ENCODE measurements at regions not wholly inside any gene's neighbourhood (a gene's known extent, or its start where the extent isn't known, plus 50 kb on each side); places are given as distances from the start of the nearest gene placed in this dataset.

DNA sequence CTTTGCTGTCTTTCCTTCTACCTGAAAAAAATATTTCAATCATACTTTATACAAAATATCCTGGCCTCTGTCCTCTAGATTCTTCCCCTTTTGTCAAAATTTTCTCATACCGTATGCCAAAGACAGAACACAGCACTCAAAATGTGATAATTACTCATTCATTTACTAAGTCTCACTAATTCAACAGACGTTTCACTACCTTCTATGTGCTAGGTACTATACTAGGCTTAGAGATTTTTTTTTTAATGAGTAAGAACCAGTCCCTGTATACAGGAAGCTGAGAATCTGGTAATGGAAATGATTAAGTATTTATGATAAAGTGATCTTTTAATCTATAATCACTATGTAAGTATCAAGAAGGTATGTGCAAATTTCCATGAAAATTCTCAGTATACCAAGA is 128.0 kb downstream of the ELAPOR2 start:
- TF ChIP-seq, protein P1, sequence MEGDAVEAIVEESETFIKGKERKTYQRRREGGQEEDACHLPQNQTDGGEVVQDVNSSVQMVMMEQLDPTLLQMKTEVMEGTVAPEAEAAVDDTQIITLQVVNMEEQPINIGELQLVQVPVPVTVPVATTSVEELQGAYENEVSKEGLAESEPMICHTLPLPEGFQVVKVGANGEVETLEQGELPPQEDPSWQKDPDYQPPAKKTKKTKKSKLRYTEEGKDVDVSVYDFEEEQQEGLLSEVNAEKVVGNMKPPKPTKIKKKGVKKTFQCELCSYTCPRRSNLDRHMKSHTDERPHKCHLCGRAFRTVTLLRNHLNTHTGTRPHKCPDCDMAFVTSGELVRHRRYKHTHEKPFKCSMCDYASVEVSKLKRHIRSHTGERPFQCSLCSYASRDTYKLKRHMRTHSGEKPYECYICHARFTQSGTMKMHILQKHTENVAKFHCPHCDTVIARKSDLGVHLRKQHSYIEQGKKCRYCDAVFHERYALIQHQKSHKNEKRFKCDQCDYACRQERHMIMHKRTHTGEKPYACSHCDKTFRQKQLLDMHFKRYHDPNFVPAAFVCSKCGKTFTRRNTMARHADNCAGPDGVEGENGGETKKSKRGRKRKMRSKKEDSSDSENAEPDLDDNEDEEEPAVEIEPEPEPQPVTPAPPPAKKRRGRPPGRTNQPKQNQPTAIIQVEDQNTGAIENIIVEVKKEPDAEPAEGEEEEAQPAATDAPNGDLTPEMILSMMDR (IDR thresholded peaks at IDR 0.05): no peak
- TF ChIP-seq ZFX (IDR thresholded peaks at IDR 0.05; ENCODE audit: borderline replicate concordance): no peak
- no peak overlapping the region for H3K27ac ChIP-seq

DNA sequence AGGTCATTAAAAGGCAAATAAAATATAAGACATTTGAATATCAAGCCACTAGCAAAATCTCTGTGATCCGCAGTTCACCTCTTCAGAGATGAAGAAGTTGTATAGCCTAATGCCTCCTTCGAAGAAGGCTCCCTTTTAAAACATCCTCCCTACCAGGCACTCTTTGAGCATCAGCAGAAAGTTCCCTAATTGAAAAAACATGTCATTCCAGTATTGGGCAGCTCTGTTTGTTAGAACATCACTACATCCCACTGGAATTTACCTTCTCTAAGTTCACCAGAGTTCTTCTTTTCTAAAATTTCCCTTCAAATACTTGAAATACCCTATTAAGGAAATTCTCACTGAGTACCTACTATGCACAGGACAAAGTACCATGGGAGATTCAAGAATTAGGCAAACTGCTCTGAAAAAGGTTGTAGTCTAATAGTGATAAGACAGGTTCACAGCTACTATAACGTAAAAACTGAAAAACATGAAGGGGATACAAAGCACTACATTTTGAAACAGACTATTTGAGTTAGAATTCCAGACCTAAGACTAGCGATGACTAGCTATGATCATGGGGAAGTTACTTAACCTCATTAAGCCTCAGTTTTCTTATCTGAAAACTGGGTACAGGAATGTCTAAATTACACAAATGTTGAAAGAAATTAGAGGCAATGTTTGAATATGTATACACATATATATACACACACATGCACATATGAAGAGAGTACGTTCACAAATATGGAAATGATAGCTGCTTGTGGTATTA is 128.7 kb downstream of the ELAPOR2 start:
- TF ChIP-seq, protein P1 (IDR thresholded peaks at IDR 0.05): no peak
- no peak for TF ChIP-seq ZFX (IDR thresholded peaks at IDR 0.05; ENCODE audit: borderline replicate concordance)

DNA sequence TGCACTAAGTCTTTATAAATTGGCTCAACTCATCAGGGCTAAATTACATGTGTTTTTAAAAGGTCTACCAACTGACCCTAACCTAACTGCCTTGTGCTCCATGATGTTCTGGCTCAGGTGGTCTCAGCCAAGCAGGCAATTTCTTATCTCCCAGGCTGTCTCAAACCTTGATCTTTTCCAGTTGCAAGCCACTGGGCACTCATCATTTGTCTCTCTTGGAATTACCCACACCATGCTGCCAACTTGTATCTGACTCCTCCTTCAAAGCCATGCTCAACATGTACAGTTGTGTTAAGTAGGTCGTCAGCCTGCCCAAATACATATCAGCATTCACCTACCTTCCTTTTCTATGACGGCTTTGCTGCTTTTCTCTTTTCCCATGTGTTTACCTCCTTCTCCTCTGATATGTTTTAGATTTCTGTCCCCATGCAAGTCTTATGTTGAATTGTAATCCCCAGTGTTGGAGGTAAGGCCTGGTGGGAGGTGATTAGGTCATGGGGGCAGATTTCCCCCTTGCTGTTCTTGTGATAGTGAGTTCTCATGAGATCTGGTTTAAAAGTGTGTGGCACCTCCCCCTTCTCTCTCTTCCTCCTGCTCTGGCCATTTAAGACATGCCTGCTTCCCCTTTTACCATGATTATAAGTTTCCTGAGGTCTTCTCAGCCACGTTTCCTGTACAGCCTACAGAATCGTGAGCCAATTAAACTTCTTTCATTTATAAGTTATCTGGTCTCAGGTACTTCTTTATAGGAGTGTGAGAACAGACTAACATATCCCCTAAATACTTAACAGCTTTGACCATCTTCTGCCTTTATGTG is 130.0 kb downstream of the ELAPOR2 start:
- TF ChIP-seq, protein P1 (IDR thresholded peaks at IDR 0.05): no peak
- TF ChIP-seq ZFX (IDR thresholded peaks at IDR 0.05; ENCODE audit: borderline replicate concordance): no peak

More for the DNA sequence above, 128.7 kb downstream of the ELAPOR2 start:
- H3K27ac ChIP-seq: no peak overlapping the region

DNA sequence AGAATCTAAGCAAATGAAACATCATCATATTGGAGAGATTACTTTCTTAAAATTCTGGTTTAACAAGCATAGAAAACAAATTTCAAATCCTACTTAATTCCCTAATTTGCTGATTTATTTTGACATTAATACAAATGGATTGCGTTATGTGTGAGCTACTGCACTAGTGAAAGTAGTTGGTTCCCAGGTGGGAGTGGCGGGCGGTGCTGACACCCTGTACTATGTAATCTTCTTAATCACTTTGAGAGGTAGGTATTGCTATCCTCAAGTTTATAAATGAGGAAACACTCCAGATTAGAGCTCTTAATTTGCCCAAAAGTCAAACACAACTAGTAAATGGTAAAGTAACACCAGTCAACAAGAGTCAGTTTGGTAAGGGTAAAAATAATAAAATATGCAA is 131.1 kb downstream of the ELAPOR2 start:
- TF ChIP-seq, protein P1 (IDR thresholded peaks at IDR 0.05): no peak
- no peak for TF ChIP-seq ZFX (IDR thresholded peaks at IDR 0.05; ENCODE audit: borderline replicate concordance)
- no peak overlapping the region for H3K27ac ChIP-seq

More for the DNA sequence above, 130.0 kb downstream of the ELAPOR2 start:
- no peak overlapping the region for H3K27ac ChIP-seq

DNA sequence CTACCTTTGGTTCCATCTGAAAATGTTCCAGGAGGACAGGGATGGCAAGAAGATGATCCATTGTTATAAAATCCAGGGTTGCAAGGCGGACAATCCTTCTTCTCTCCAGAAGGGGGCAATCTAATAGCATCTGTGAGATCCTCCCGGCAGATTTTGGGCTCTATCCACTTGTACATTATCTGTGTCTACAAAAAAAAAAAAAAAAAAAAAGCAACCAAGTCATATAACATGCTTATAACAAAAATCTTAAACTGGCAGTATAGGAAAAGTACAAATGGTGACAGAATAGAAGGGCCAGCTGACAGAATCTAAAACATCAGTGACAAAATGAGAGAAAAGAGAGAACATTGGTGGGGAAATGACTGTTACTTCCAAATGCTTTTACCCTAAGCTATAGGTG is 132.7 kb downstream of the ELAPOR2 start:
- no peak overlapping the region for H3K27ac ChIP-seq
- TF ChIP-seq, protein P1 (IDR thresholded peaks at IDR 0.05): peak; percentile 94
- TF ChIP-seq ZFX (IDR thresholded peaks at IDR 0.05; ENCODE audit: borderline replicate concordance): no peak

DNA sequence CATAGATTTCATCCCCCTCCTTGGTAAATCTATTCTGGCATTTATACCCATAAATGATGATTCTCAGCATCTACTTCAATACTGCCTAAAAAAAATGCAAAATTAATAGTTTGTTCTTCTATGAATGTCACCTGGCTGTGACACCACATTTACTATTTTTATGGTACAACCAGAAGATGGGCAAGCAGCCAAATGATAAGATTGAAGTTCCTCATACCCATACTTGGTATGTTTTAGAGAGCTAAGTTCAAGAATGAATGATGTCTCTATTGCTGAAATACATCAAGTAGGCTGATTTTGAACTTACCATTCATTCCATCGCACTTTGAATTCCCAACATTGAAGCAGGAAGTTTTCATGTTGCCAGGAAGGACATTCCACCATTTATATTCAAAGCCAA is 134.2 kb downstream of the ELAPOR2 start:
- TF ChIP-seq ZFX (IDR thresholded peaks at IDR 0.05; ENCODE audit: borderline replicate concordance): no peak
- TF ChIP-seq, protein P1 (IDR thresholded peaks at IDR 0.05): no peak
- H3K27ac ChIP-seq: no peak overlapping the region

DNA sequence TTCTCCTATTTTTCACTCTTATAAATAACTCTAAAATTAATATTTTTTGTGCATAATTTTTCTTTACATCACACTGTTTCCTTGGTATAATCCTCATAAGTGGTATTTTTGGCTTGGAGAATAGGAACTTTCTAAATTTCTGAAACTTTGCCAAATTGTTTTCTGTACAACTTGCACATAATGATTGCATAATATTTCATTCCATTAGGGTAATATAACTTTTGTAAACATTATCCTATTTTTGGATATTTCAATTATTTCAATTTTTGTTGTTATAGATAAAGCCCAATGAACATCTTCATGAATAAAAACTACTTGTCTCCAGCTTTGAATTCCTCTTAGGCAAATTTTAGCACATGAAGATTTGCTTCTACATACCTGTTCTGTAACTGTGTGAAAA is 135.9 kb downstream of the ELAPOR2 start:
- no peak for TF ChIP-seq ZFX (IDR thresholded peaks at IDR 0.05; ENCODE audit: borderline replicate concordance)
- TF ChIP-seq, protein P1 (IDR thresholded peaks at IDR 0.05): no peak
- no peak overlapping the region for H3K27ac ChIP-seq
